HEK293T (cell line): ENCODE measurements at regions not wholly inside any gene's neighbourhood (a gene's known extent, or its start where the extent isn't known, plus 50 kb on each side); places are given as distances from the start of the nearest gene placed in this dataset.

ENCODE experiments used
- ARNT ChIP-seq: fragments of 450-650 bp; IDR thresholded peaks from 2 replicates; pipeline ENCODE4 v1.6.1; 2017; ENCODE audit warnings: mild to moderate bottlenecking
- ELF4 ChIP-seq: fragments of 450-650 bp; IDR thresholded peaks from 2 replicates; pipeline ENCODE4 v1.6.1; 2017; ENCODE audit warnings: antibody characterized with exemption
- FOXK2 ChIP-seq: fragments of 450-650 bp; IDR thresholded peaks from 2 replicates; pipeline ENCODE4 v1.6.1; 2016; ENCODE audit warnings: mild to moderate bottlenecking
- ZNF384 ChIP-seq: fragments of 450-650 bp; IDR thresholded peaks from 2 replicates; pipeline ENCODE4 v1.6.1; 2016

DNA sequence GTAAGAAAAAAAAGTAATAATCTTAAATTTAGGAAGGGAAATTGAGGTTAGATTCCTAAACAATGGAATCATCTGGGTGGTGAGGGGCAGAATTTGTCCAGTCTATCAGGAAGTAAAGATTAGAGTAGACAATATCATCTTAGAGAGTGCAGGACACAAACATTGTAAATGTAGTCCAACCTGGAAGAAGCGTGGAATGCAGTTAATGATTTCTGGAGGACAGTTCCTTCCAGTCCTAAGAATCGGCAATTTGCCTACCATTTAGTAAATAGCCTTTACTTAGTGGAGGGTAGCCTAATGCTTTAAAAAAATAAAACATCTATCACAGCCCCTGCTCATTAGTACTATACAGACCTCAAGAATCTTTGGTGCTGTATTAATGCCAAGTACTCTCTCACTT lies 147.5 kb upstream of the TTC29 start:
- TF ChIP-seq ARNT (no peak), ZNF384 (no peak), ELF4 (no peak), FOXK2 (no peak)
